H1 (cell line): ENCODE measurements at regions not wholly inside any gene's neighbourhood (a gene's known extent, or its start where the extent isn't known, plus 50 kb on each side); places are given as distances from the start of the nearest gene placed in this dataset.

ENCODE experiments used
- CTCF ChIA-PET: fragments of 300-600 bp; sonication (Branson Sonifier 250); formaldehyde crosslinking; loops from one replicate; lab custom pipeline; 2021; ENCODE audit not compliant: partially characterized antibody; lab: Charles Lee
- POLR2A ChIA-PET: fragments of 300-600 bp; sonication (Branson Sonifier 250); formaldehyde crosslinking; loops from one replicate; lab custom pipeline; 2021; ENCODE audit warnings: inconsistent platforms; ENCODE audit not compliant: partially characterized antibody; lab: Charles Lee
- DNase-seq, 2 experiments: peaks; one replicate each; pipeline versions ENCODE4 v3.0.0 to v3.0.0-alpha.2; 2010 to 2022; ENCODE audit warnings: low spot score in 2 of 2, low read depth in 1 of 2, mixed read lengths in 1 of 2
- FAIRE-seq: peaks from 2 replicates; lab custom pipeline; 2011; peaks lifted over from hg19 to GRCh38; lab: Jason Lieb, UNC
- H2AFZ ChIP-seq: 2 replicates; pipeline ENCODE4 v1.8.1; 2012; ENCODE audit warnings: low read length, inconsistent platforms
- H2AK5ac ChIP-seq: 2 replicates; pipeline ENCODE4 v1.6.1; 2013; ENCODE audit warnings: low read depth, low read length
- H2BK120ac ChIP-seq: replicated peaks from 2 replicates; pipeline ENCODE3; 2013; ENCODE audit warnings: low read depth, low read length, inconsistent platforms
- H2BK12ac ChIP-seq: 2 replicates; pipeline ENCODE4 v1.6.1; 2013; ENCODE audit warnings: low read depth, low read length
- H2BK15ac ChIP-seq: 2 replicates; pipeline ENCODE4 v1.6.1; 2013; ENCODE audit warnings: low read length
- H2BK20ac ChIP-seq: 2 replicates; pipeline ENCODE4 v1.6.1; 2013; ENCODE audit warnings: low read length
- H2BK5ac ChIP-seq: 2 replicates; pipeline ENCODE4 v1.6.1; 2013; ENCODE audit warnings: low read depth, low read length
- H3K14ac ChIP-seq: 2 replicates; pipeline ENCODE4 v1.6.1; 2013; ENCODE audit warnings: inconsistent platforms; ENCODE audit not compliant: insufficient read length
- H3K18ac ChIP-seq: 2 replicates; pipeline ENCODE4 v1.6.1; 2013; ENCODE audit warnings: low read length; ENCODE audit errors: extremely low read depth
- H3K23ac ChIP-seq: 2 replicates; pipeline ENCODE4 v1.6.1; 2013; ENCODE audit warnings: inconsistent platforms; ENCODE audit not compliant: insufficient read length
- H3K23me2 ChIP-seq: 2 replicates; pipeline ENCODE4 v1.6.1; 2013; ENCODE audit warnings: low read depth, low read length
- H3K27ac ChIP-seq: 2 replicates; pipeline ENCODE4 v1.6.1; 2011; ENCODE audit warnings: low read depth, low read length, inconsistent platforms
- H3K27me3 ChIP-seq, 4 experiments: replicated peaks in 1 of 4; 1 replicate in 1 of 4; 2 replicates in 3 of 4; pipeline versions ENCODE4 v1.6.1 to v1.8.1; 2011 to 2013; ENCODE audit warnings: low read length in 3 of 4, mild to moderate bottlenecking in 3 of 4, inconsistent platforms in 2 of 4, mixed read lengths in 2 of 4, moderate library complexity in 1 of 4; ENCODE audit not compliant: control insufficient read depth in 3 of 4, insufficient read depth in 3 of 4; ENCODE audit errors: extremely low read depth in 1 of 4
- H3K36me3 ChIP-seq, 4 experiments: 2 replicates each; pipeline versions ENCODE4 v1.6.1 to v1.8.1; 2011 to 2013; ENCODE audit warnings: mild to moderate bottlenecking in 4 of 4, low read length in 3 of 4, moderate library complexity in 2 of 4, control low read depth in 1 of 4, inconsistent platforms in 1 of 4; ENCODE audit not compliant: insufficient read depth in 4 of 4, control insufficient read depth in 2 of 4
- H3K4ac ChIP-seq: replicated peaks from 2 replicates; pipeline ENCODE3; 2013; ENCODE audit warnings: low read length, low read depth, mixed read lengths, inconsistent platforms; ENCODE audit not compliant: insufficient read length
- H3K4me1 ChIP-seq, 4 experiments: replicated peaks in 1 of 4; 1 replicate in 1 of 4; 2 replicates in 3 of 4; pipeline versions ENCODE4 v1.6.1 to v1.8.1; 2011 to 2013; ENCODE audit warnings: low read length in 3 of 4, inconsistent platforms in 2 of 4, mixed read lengths in 1 of 4; ENCODE audit not compliant: insufficient read depth in 4 of 4, control insufficient read depth in 3 of 4
- H3K4me2 ChIP-seq, 2 experiments: 2 replicates each; pipeline versions ENCODE4 v1.6.1 to v1.8.1; 2011 to 2013; ENCODE audit warnings: low read depth in 2 of 2, low read length in 2 of 2, control low read depth in 1 of 2, inconsistent platforms in 1 of 2, mild to moderate bottlenecking in 1 of 2; ENCODE audit not compliant: insufficient read depth in 1 of 2
- H3K4me3 ChIP-seq, 4 experiments: fragments of 200-600, 300-600 bp in 1 of 4; sonication (generic), shearing (Covaris generic), sonication (Bioruptor Twin) in 1 of 4; 2 replicates each; pipeline versions ENCODE4 v1.5.1 to v1.8.1; 2011 to 2016; ENCODE audit warnings: low read length in 4 of 4, low read depth in 3 of 4, control low read depth in 2 of 4, inconsistent platforms in 2 of 4, mild to moderate bottlenecking in 2 of 4, mixed read lengths in 1 of 4, moderate library complexity in 1 of 4; ENCODE audit not compliant: insufficient read depth in 2 of 4; ENCODE audit errors: extremely low read depth in 1 of 4
- H3K56ac ChIP-seq: replicated peaks from 2 replicates; pipeline ENCODE3; 2013; ENCODE audit warnings: low read depth, mild to moderate bottlenecking, mixed read lengths, low read length, inconsistent platforms; ENCODE audit not compliant: insufficient read length
- H3K79me1 ChIP-seq: 2 replicates; pipeline ENCODE4 v1.6.1; 2013; ENCODE audit warnings: low read depth, low read length, control low read depth
- H3K79me2 ChIP-seq, 2 experiments: 2 replicates each; pipeline versions ENCODE4 v1.6.1 to v1.8.1; 2012 to 2013; ENCODE audit warnings: low read length in 2 of 2, mild to moderate bottlenecking in 2 of 2, inconsistent platforms in 1 of 2; ENCODE audit not compliant: insufficient read depth in 2 of 2, control insufficient read depth in 1 of 2
- H3K9ac ChIP-seq, 4 experiments: replicated peaks in 1 of 4; 1 replicate in 1 of 4; 2 replicates in 3 of 4; pipeline versions ENCODE4 v1.6.1 to v1.8.1; 2011 to 2013; ENCODE audit warnings: low read depth in 3 of 4, low read length in 3 of 4, control low read depth in 2 of 4, mild to moderate bottlenecking in 2 of 4, moderate library complexity in 2 of 4, inconsistent platforms in 1 of 4; ENCODE audit errors: extremely low read depth in 1 of 4
- H3K9me3 ChIP-seq, 2 experiments: 2 replicates each; pipeline versions ENCODE4 v1.6.1 to v1.8.1; 2012 to 2013; ENCODE audit warnings: mild to moderate bottlenecking in 2 of 2, moderate library complexity in 2 of 2, control low read depth in 1 of 2, inconsistent platforms in 1 of 2, low read depth in 1 of 2, low read length in 1 of 2, mixed read lengths in 1 of 2; ENCODE audit not compliant: insufficient read depth in 2 of 2
- H4K20me1 ChIP-seq, 2 experiments: replicated peaks in 1 of 2; 2 replicates each; pipeline versions ENCODE3 to v1.8.1; 2011 to 2013; ENCODE audit warnings: inconsistent platforms in 2 of 2, low read length in 2 of 2, mild to moderate bottlenecking in 1 of 2; ENCODE audit not compliant: insufficient read depth in 2 of 2, control insufficient read depth in 1 of 2
- H4K5ac ChIP-seq: 2 replicates; pipeline ENCODE4 v1.6.1; 2013; ENCODE audit warnings: low read length, low read depth, mixed read lengths, inconsistent platforms; ENCODE audit not compliant: insufficient read length
- H4K8ac ChIP-seq: 2 replicates; pipeline ENCODE4 v1.8.0; 2013; ENCODE audit warnings: mild to moderate bottlenecking, moderate library complexity, low read length, inconsistent platforms; ENCODE audit not compliant: insufficient read depth; ENCODE audit errors: extremely low read depth
- H4K91ac ChIP-seq: replicated peaks from 2 replicates; pipeline ENCODE3; 2013; ENCODE audit warnings: low read length, mixed read lengths, inconsistent platforms; ENCODE audit not compliant: insufficient read length
- ASH2L ChIP-seq: fragments of 200-600, 300-600 bp; sonication (generic); IDR thresholded peaks from one replicate; pipeline ENCODE4 v1.7.1; 2017; ENCODE audit warnings: low read length
- BACH1 ChIP-seq: IDR thresholded peaks from 2 replicates; pipeline ENCODE4 v1.6.1; 2012; ENCODE audit warnings: low read length, improper control_type of control experiment
- CBX8 ChIP-seq: fragments of 300-800, 300-1000 bp; sonication (generic); IDR thresholded peaks from 2 replicates; pipeline ENCODE4 v1.7.1; 2016; ENCODE audit warnings: low read depth, low read length, borderline replicate concordance
- CTBP2 ChIP-seq: IDR thresholded peaks from 2 replicates; pipeline ENCODE4 v1.7.0; 2011; ENCODE audit warnings: borderline replicate concordance, mild to moderate bottlenecking, moderate library complexity, mixed read lengths, low read length; ENCODE audit not compliant: insufficient read depth, insufficient read length
- EP300 ChIP-seq, 2 experiments: IDR thresholded peaks; 1 replicate in 1 of 2; 2 replicates in 1 of 2; pipeline ENCODE4 v1.6.1; 2011 to 2012; ENCODE audit warnings: low read depth in 2 of 2, low read length in 2 of 2, mild to moderate bottlenecking in 2 of 2, borderline replicate concordance in 1 of 2, inconsistent platforms in 1 of 2, moderate library complexity in 1 of 2
- HDAC6 ChIP-seq: IDR thresholded peaks from one replicate; pipeline ENCODE4 v1.7.1; 2012; ENCODE audit warnings: low read depth, mild to moderate bottlenecking, inconsistent platforms, low read length, moderate library complexity
- JUN ChIP-seq: IDR thresholded peaks from 2 replicates; pipeline ENCODE4 v1.6.1; 2011; ENCODE audit warnings: low read depth, mild to moderate bottlenecking, improper control_type of control experiment, low read length
- JUND ChIP-seq: IDR thresholded peaks from 2 replicates; pipeline ENCODE4 v1.6.1; 2011; ENCODE audit warnings: mild to moderate bottlenecking, improper control_type of control experiment, low read length
- KDM5A ChIP-seq: fragments of 200-600 bp; IDR thresholded peaks from 2 replicates; pipeline ENCODE4 v1.7.1; 2012; ENCODE audit warnings: mild to moderate bottlenecking, low read length, inconsistent platforms, mixed read lengths
- RNF2 ChIP-seq: fragments of 200-900, 300-1000 bp; sonication (generic); IDR thresholded peaks from 2 replicates; pipeline ENCODE4 v1.7.1; 2016; ENCODE audit warnings: borderline replicate concordance, low read depth, mild to moderate bottlenecking, antibody characterized with exemption, low read length; ENCODE audit not compliant: poor library complexity, severe bottlenecking; ENCODE audit errors: missing control alignments
- SIRT6 ChIP-seq: IDR thresholded peaks from one replicate; pipeline ENCODE4 v1.7.1; 2012; ENCODE audit warnings: low read length, inconsistent platforms
- SIX5 ChIP-seq: IDR thresholded peaks from 2 replicates; pipeline ENCODE4 v1.6.1; 2011; ENCODE audit warnings: mild to moderate bottlenecking, low read depth, low read length
- SP2 ChIP-seq: IDR thresholded peaks from 2 replicates; pipeline ENCODE4 v1.6.1; 2012; ENCODE audit warnings: mild to moderate bottlenecking, low read length, inconsistent platforms
- TAF1 ChIP-seq: IDR thresholded peaks from 2 replicates; pipeline ENCODE4 v1.6.1; 2011; ENCODE audit warnings: mild to moderate bottlenecking, low read depth, low read length
- WGBS, 2 experiments: shearing (Covaris generic) in 1 of 2; methylation state at CpG; one replicate each; pipeline versions ENCODE4 v1.1.6 to v1.1.7; 2013 to 2015; ENCODE audit warnings: low lambda C conversion rate in 2 of 2, mixed read lengths in 2 of 2, inconsistent platforms in 1 of 2, low coverage in 1 of 2, missing lambda C conversion rate in 1 of 2; ENCODE audit not compliant: insufficient replicate concordance in 2 of 2, insufficient coverage in 1 of 2, insufficient read length in 1 of 2; ENCODE audit errors: extremely low coverage in 1 of 2, missing lambda C conversion rate in 1 of 2; 5-methylcytosine and 5-hydroxymethylcytosine counted together
- TF ChIP-seq, protein P1 (sequence below): IDR thresholded peaks from 2 replicates; pipeline ENCODE4 v1.6.1; 2011; ENCODE audit warnings: low read depth, mild to moderate bottlenecking, low read length; ENCODE audit not compliant: insufficient read depth

DNA sequence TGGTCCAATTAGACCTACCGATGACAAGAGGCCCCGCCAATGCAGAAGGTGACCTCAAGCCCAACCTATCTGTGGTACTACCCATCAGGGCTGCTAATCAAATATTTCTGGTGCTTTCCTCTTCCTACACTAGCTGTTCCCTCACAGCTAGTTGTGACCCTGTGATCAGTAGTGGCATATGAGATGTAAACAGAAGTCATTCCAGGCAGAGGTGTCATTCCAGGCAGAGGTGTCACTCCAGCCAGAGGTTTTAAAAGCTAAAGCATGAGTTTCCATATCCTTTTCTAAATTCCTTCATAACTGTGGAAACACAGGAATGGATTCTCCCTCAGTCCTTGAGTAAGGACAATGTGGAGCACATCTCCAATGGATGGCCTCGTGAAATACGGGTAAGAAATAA lies 110.9 kb upstream of the DNAJC10 start:
- Histone ChIP-seq H2AFZ (no peak overlapping the region), H3K4me3 (no peak overlapping the region), H3K27ac (no peak overlapping the region), H3K36me3 (no peaks in the 10 kb centered on the region), H3K23me2 (no peaks in the 10 kb centered on the region), H3K18ac (no peak overlapping the region), H2BK12ac (no peak overlapping the region), H3K9ac (no peak overlapping the region), H2BK15ac (no peak overlapping the region), H3K4me2 (no peak overlapping the region), H4K20me1 (no peaks in the 10 kb centered on the region), H3K9me3 (peaks cover 0 to 4% of the 10 kb centered on the region in 2 experiments; a peak in 1 of 4 replicates), H3K79me1 (no peaks in the 10 kb centered on the region), H3K79me2 (no peaks in the 10 kb centered on the region), H4K5ac (no peak overlapping the region), H3K56ac (no peak overlapping the region), H3K27me3 (no peaks in the 10 kb centered on the region), H2AK5ac (no peak overlapping the region), H3K23ac (no peak overlapping the region), H3K4ac (no peak overlapping the region), H2BK5ac (no peak overlapping the region), H4K91ac (no peak overlapping the region), H2BK20ac (no peak overlapping the region), H3K4me1 (no peaks in the 10 kb centered on the region), H2BK120ac (no peak overlapping the region), H4K8ac (no peak overlapping the region), H3K14ac (no peak overlapping the region)
- DNase-seq (no peak), FAIRE-seq (no peak)
- CTCF ChIA-PET: interaction anchor here (1.0 kb wide), 1 partner anchor 419 kb away, joined by 4 read pairs; no protein-coding TSS in a partner anchor
- POLR2A ChIA-PET: no interaction called here
- WGBS, 2 experiments: 89% methylated on average over 4 of the region's 4 CpGs; no CpG with 5 or more reads in 1 of the 2 experiments
- TF ChIP-seq CBX8 (no peak), ASH2L (no peak), EP300 (IDR thresholded peaks at IDR 0.05; ENCODE audit: borderline replicate concordance in 1 of 2, low read depth in 2 of 2, low read length in 2 of 2) (no peak), SIRT6 (no peak), RNF2 (no peak), BACH1 (no peak), JUN (no peak), SIX5 (no peak), HDAC6 (no peak), KDM5A (no peak), JUND (no peak), SP2 (no peak), CTBP2 (no peak), TAF1 (no peak)
- TF ChIP-seq, protein P1, sequence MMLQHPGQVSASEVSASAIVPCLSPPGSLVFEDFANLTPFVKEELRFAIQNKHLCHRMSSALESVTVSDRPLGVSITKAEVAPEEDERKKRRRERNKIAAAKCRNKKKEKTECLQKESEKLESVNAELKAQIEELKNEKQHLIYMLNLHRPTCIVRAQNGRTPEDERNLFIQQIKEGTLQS: no peak
